BLaER1 treated with 17β-estradiol and CSF1 and Interleukin-3, amounts not matched to agents 10 nM and 100 nM (cell line): ENCODE measurements at regions not wholly inside any gene's neighbourhood (a gene's known extent, or its start where the extent isn't known, plus 50 kb on each side); places are given as distances from the start of the nearest gene placed in this dataset.

ENCODE experiments used
- H3K27ac ChIP-seq, 11 experiments: shearing (Covaris generic); formaldehyde crosslinking; 2 replicates each; pipeline ENCODE4 v1.8.1; 2022
- H3K27me3 ChIP-seq, 11 experiments: shearing (Covaris generic); formaldehyde crosslinking; 2 replicates each; pipeline ENCODE4 v1.8.1; 2022
- H3K36me3 ChIP-seq, 11 experiments: shearing (Covaris generic); formaldehyde crosslinking; 2 replicates each; pipeline ENCODE4 v1.8.1; 2022
- H3K4me1 ChIP-seq, 10 experiments: shearing (Covaris generic); formaldehyde crosslinking; 2 replicates each; pipeline ENCODE4 v1.8.1; 2022
- H3K4me2 ChIP-seq, 11 experiments: shearing (Covaris generic); formaldehyde crosslinking; 2 replicates each; pipeline ENCODE4 v1.8.1; 2022
- H3K4me3 ChIP-seq, 10 experiments: shearing (Covaris generic); formaldehyde crosslinking; 2 replicates each; pipeline ENCODE4 v1.8.1; 2022
- H3K9ac ChIP-seq, 11 experiments: shearing (Covaris generic); formaldehyde crosslinking; 2 replicates each; pipeline ENCODE4 v1.8.1; 2022
- H3K9me3 ChIP-seq, 11 experiments: shearing (Covaris generic); formaldehyde crosslinking; replicated peaks in 1 of 11; 2 replicates each; pipeline ENCODE4 v1.8.1; 2022
- H4K20me1 ChIP-seq, 11 experiments: shearing (Covaris generic); formaldehyde crosslinking; 2 replicates each; pipeline ENCODE4 v1.8.1; 2022
- Cebpa-rat ChIP-seq, 11 experiments: shearing (Covaris generic); IDR thresholded peaks; 2 replicates each; pipeline ENCODE4 v1.8.1; 2022

DNA sequence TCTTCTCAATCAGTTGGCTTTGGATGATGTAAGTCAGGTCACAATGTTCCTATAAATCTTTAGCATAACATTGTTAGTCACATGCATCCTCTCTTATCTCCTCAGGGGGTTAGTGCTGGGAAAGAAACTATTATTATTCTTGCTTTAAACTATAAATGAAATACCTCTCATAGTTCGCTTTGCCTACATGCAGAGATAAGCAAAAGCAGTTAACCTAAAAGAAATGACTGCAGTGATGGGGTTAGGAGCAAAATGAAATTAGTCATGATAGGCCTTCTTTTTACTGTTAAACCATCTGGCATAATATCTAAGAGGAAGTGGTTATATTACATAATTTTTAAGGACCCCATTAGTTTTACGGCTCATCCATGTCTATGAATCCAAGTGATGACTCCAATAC is 91.7 kb upstream of the IGSF10 start:
- Histone ChIP-seq H3K9me3 (no peaks in the 10 kb centered on the region), H3K27ac (no peak overlapping the region), H3K9ac (no peak overlapping the region), H3K27me3 (no peaks in the 10 kb centered on the region), H3K4me3 (no peak overlapping the region), H4K20me1 (no peaks in the 10 kb centered on the region), H3K36me3 (no peaks in the 10 kb centered on the region), H3K4me1 (0 out of 20 replicates have a peak, but pooled peaks cover 0 to 4% (median 0%) of the 10 kb centered on the region in 10 experiments), H3K4me2 (no peak overlapping the region)
- TF ChIP-seq Cebpa-rat (IDR thresholded peaks at IDR 0.05): no peak

DNA sequence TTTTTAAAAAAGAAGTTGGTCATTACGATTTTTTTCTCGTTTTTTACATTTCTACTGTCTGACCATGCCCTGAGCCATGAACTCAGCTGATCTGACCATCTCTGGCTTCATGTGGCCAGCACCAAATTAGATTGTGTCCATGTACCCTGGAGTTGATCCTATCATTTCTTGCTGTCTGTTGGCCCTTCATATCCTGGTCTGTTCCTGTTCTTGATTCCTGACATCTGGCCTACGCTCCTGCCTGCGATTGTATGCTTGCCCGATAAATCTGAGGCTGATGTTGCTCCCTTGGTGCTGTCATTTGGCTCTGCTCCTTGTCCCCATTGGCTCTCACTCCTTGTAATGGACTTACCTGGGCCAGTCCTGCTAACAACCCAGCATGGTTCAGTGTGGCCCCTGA is 89.8 kb upstream of the IGSF10 start:
- Histone ChIP-seq H3K9ac (no peak overlapping the region), H4K20me1 (no peaks in the 10 kb centered on the region), H3K27ac (no peak overlapping the region), H3K9me3 (no peaks in the 10 kb centered on the region), H3K4me3 (no peak overlapping the region), H3K4me2 (no peak overlapping the region), H3K27me3 (no peaks in the 10 kb centered on the region), H3K4me1 (0 out of 20 replicates have a peak, but pooled peaks cover 0 to 4% (median 0%) of the 10 kb centered on the region in 10 experiments), H3K36me3 (no peaks in the 10 kb centered on the region)
- no peak for TF ChIP-seq Cebpa-rat (IDR thresholded peaks at IDR 0.05)

- Histone ChIP-seq H3K4me3 (no peak overlapping the region), H3K9me3 (no peaks in the 10 kb centered on the region)
These were observed 89.3 kb upstream of the IGSF10 start for GRCh38 chr3:151550025-151550618.

GRCh38 chr3:151548195-151548594 is 87.3 kb upstream of the IGSF10 start:
- Histone ChIP-seq H3K4me3 (no peak overlapping the region), H3K9me3 (no peaks in the 10 kb centered on the region), H3K4me2 (no peak overlapping the region), H3K9ac (no peak overlapping the region), H3K36me3 (no peaks in the 10 kb centered on the region), H3K27me3 (no peaks in the 10 kb centered on the region), H3K27ac (no peak overlapping the region), H3K4me1 (0 out of 20 replicates have a peak, but pooled peaks cover 0 to 4% (median 0%) of the 10 kb centered on the region in 10 experiments), H4K20me1 (no peaks in the 10 kb centered on the region)
- TF ChIP-seq Cebpa-rat (IDR thresholded peaks at IDR 0.05): no peak

More at GRCh38 chr3:151550025-151550618, 89.3 kb upstream of the IGSF10 start:
- Histone ChIP-seq H3K4me2 (no peak overlapping the region), H3K27ac (no peak overlapping the region), H3K4me1 (0 out of 20 replicates have a peak, but pooled peaks cover 0 to 4% (median 0%) of the 10 kb centered on the region in 10 experiments), H3K36me3 (no peaks in the 10 kb centered on the region), H3K27me3 (no peaks in the 10 kb centered on the region), H3K9ac (no peak overlapping the region), H4K20me1 (no peaks in the 10 kb centered on the region)
- TF ChIP-seq Cebpa-rat (IDR thresholded peaks at IDR 0.05): no peak

GRCh38 chr3:151544164-151544548 is 83.3 kb upstream of the IGSF10 start:
- no peaks in the 10 kb centered on the region for H3K4me1 ChIP-seq
- no peaks in the 10 kb centered on the region for H3K36me3 ChIP-seq
- no peak overlapping the region for H3K4me3 ChIP-seq
- no peak for TF ChIP-seq Cebpa-rat (IDR thresholded peaks at IDR 0.05)
- no peaks in the 10 kb centered on the region for H3K27me3 ChIP-seq
- H3K9me3 ChIP-seq: no peaks in the 10 kb centered on the region
- H3K27ac ChIP-seq: no peak overlapping the region
- no peak overlapping the region for H3K4me2 ChIP-seq
- H4K20me1 ChIP-seq: no peaks in the 10 kb centered on the region
- H3K9ac ChIP-seq: no peak overlapping the region

DNA sequence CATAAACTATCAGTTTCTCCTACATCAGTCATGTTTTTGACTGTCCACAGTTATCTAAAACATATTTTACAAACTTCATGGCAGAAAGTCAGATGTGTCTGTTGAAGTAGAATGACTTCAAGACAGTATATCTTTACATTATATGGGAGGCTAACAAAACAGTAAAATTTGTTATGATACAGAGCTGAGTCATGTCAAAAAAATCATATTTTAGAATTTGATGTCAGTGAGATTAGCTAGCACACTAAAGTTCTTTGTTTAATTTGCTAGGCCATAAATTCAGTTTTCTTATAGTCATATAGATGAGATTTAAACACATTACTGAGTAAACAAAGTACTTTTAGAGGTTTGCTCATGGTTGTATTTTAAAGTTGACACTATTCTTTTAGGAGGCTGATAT is 80.3 kb upstream of the IGSF10 start:
- Histone ChIP-seq H3K27me3 (no peaks in the 10 kb centered on the region), H3K4me3 (no peak overlapping the region)

DNA sequence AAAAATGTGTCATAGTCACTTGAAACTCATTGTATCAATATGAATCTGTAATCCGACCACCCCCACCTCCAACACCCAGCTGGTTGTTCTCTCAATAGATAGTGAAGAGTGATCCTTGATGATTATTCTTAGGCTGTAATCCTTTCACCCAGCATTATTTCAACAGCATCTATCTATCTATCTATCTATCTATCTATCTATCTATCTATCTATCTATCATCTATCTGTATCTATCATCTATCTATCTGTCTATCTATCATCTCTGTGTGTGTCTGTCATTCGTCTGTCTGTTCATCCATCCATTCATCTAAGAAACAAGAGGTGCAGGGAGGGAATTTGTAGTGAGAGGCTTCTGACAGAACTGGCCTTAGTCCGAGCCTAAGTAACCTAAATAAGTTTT is 78.7 kb upstream of the IGSF10 start:
- Histone ChIP-seq H3K27me3 (no peaks in the 10 kb centered on the region), H3K9ac (no peak overlapping the region), H3K9me3 (no peaks in the 10 kb centered on the region), H3K4me2 (no peak overlapping the region), H4K20me1 (no peaks in the 10 kb centered on the region), H3K36me3 (no peaks in the 10 kb centered on the region), H3K27ac (no peak overlapping the region), H3K4me1 (no peaks in the 10 kb centered on the region), H3K4me3 (no peak overlapping the region)
- TF ChIP-seq Cebpa-rat (IDR thresholded peaks at IDR 0.05): no peak

More for the DNA sequence above, 80.3 kb upstream of the IGSF10 start:
- Histone ChIP-seq H4K20me1 (no peaks in the 10 kb centered on the region), H3K27ac (no peak overlapping the region), H3K36me3 (no peaks in the 10 kb centered on the region), H3K9ac (no peak overlapping the region), H3K4me1 (no peaks in the 10 kb centered on the region), H3K9me3 (no peaks in the 10 kb centered on the region), H3K4me2 (no peak overlapping the region)
- TF ChIP-seq Cebpa-rat (IDR thresholded peaks at IDR 0.05): no peak

- no peaks in the 10 kb centered on the region for H3K9me3 ChIP-seq
- no peaks in the 10 kb centered on the region for H3K36me3 ChIP-seq
- H3K4me2 ChIP-seq: no peak overlapping the region
- no peak overlapping the region for H3K4me3 ChIP-seq
- no peaks in the 10 kb centered on the region for H3K4me1 ChIP-seq
- no peak overlapping the region for H3K27ac ChIP-seq
- H3K9ac ChIP-seq: no peak overlapping the region
- H4K20me1 ChIP-seq: no peaks in the 10 kb centered on the region
- H3K27me3 ChIP-seq: no peaks in the 10 kb centered on the region
- no peak for TF ChIP-seq Cebpa-rat (IDR thresholded peaks at IDR 0.05)
These were observed 77.9 kb upstream of the IGSF10 start for GRCh38 chr3:151538456-151539393.

DNA sequence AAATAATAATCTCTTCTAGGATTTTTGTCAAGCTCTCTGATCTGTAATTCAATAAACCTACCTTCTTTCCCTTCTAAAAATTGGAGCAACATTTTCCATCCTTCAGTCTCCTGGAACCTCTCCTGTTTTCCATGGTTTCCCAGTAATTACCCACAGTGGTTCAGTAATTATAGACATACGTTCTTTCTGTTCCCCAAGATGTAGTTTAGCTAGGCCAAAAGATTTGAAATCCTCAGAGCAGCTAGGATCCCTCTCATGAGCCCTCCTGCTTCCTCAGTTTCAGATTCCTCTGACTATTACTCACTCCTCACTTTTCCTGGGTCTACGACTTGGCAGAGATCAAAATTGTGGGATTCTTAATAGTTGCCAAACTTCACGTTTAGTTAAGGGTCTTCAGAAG is 76.9 kb upstream of the IGSF10 start:
- H3K27me3 ChIP-seq: no peaks in the 10 kb centered on the region
- H3K4me3 ChIP-seq: no peak overlapping the region
- no peaks in the 10 kb centered on the region for H4K20me1 ChIP-seq
- H3K9ac ChIP-seq: no peak overlapping the region
- no peaks in the 10 kb centered on the region for H3K9me3 ChIP-seq
- no peak overlapping the region for H3K27ac ChIP-seq
- H3K4me1 ChIP-seq: no peaks in the 10 kb centered on the region
- H3K36me3 ChIP-seq: no peaks in the 10 kb centered on the region
- no peak for TF ChIP-seq Cebpa-rat (IDR thresholded peaks at IDR 0.05)
- no peak overlapping the region for H3K4me2 ChIP-seq
